IMR-90 (cell line): ENCODE measurements at regions not wholly inside any gene's neighbourhood (a gene's known extent, or its start where the extent isn't known, plus 50 kb on each side); places are given as distances from the start of the nearest gene placed in this dataset.
"Not testable (repeated sequence)": the region's sequence is repeated elsewhere in the genome, so short reads cannot be mapped to it uniquely, and the experiment has no call there.

Experiments used
- BHLHE40 ChIP-seq: fragments of 150-350 bp; IDR thresholded peaks from 2 replicates; pipeline ENCODE4 v1.6.1; 2016; ENCODE audit warnings: mild to moderate bottlenecking, low read depth, low read length
- CHD1 ChIP-seq: IDR thresholded peaks from 2 replicates; pipeline ENCODE4 v1.6.1; 2012; ENCODE audit warnings: low read depth, low read length, improper control_type of control experiment
- FOS ChIP-seq: fragments of 150-350 bp; IDR thresholded peaks from 2 replicates; pipeline ENCODE4 v1.6.1; 2016; ENCODE audit warnings: low read depth, low read length
- MAFK ChIP-seq: IDR thresholded peaks from 2 replicates; pipeline ENCODE4 v1.6.1; 2012; ENCODE audit warnings: low read depth, low read length, improper control_type of control experiment
- MXI1 ChIP-seq: IDR thresholded peaks from 2 replicates; pipeline ENCODE4 v1.6.1; 2012; ENCODE audit warnings: low read depth, mild to moderate bottlenecking, low read length, moderate library complexity, borderline replicate concordance
- NFE2L2 ChIP-seq: fragments of 150-350 bp; IDR thresholded peaks from 2 replicates; pipeline ENCODE4 v1.6.1; 2016; ENCODE audit warnings: low read depth, mild to moderate bottlenecking, low read length
- POLR2A ChIP-seq: IDR thresholded peaks from 2 replicates; pipeline ENCODE4 v1.6.1; 2012; ENCODE audit warnings: mild to moderate bottlenecking, low read depth, low read length
- RAD21 ChIP-seq: IDR thresholded peaks from 2 replicates; pipeline ENCODE4 v1.6.1; 2012; ENCODE audit warnings: low read length, improper control_type of control experiment
- RCOR1 ChIP-seq: IDR thresholded peaks from 2 replicates; pipeline ENCODE4 v1.6.1; 2012; ENCODE audit warnings: mild to moderate bottlenecking, low read length, improper control_type of control experiment; ENCODE audit not compliant: insufficient replicate concordance
- RFX5 ChIP-seq: IDR thresholded peaks from 2 replicates; pipeline ENCODE4 v1.8.0; 2012; ENCODE audit warnings: low read depth, mild to moderate bottlenecking, low read length, moderate library complexity
- SMC3 ChIP-seq: fragments of 150-350 bp; IDR thresholded peaks from 2 replicates; pipeline ENCODE4 v1.6.1; 2016; ENCODE audit warnings: low read depth, mild to moderate bottlenecking, antibody characterized with exemption, low read length, moderate library complexity
- TF ChIP-seq, protein P1 (sequence below): conservative IDR thresholded peaks from 2 replicates; pipeline ENCODE4 v1.5.1; 2012; ENCODE audit warnings: mild to moderate bottlenecking, low read depth, low read length, improper control_type of control experiment

DNA sequence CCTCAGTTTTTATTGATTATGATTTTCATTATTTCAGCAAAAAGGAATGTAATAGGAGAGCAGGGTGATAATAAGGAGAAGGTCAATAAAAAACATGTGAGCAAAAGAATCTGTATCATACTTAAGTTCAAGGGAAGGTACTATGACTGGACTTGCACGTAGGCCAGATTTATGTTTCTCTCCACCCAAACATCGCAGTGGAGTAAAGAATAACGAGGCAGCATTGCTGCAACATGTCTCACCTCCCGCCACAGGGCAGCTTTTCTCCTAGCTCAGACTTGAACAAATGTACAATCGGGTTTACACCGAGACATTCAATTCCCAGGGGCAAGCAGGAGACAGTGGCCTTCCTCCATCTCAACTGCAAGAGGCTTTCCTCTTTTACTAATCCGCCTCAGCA lies 155.7 kb upstream of the ALDH3B2 start:
- TF ChIP-seq, protein P1, sequence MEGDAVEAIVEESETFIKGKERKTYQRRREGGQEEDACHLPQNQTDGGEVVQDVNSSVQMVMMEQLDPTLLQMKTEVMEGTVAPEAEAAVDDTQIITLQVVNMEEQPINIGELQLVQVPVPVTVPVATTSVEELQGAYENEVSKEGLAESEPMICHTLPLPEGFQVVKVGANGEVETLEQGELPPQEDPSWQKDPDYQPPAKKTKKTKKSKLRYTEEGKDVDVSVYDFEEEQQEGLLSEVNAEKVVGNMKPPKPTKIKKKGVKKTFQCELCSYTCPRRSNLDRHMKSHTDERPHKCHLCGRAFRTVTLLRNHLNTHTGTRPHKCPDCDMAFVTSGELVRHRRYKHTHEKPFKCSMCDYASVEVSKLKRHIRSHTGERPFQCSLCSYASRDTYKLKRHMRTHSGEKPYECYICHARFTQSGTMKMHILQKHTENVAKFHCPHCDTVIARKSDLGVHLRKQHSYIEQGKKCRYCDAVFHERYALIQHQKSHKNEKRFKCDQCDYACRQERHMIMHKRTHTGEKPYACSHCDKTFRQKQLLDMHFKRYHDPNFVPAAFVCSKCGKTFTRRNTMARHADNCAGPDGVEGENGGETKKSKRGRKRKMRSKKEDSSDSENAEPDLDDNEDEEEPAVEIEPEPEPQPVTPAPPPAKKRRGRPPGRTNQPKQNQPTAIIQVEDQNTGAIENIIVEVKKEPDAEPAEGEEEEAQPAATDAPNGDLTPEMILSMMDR: not testable (repeated sequence)
- TF ChIP-seq POLR2A, SMC3, CHD1, NFE2L2, MAFK, FOS, RCOR1, RAD21, BHLHE40, RFX5, MXI1: not testable (repeated sequence)
